NCI-H524 treated with DMSO at 0.1 percent for 48 hours (cell line): ENCODE measurements at regions not wholly inside any gene's neighbourhood (a gene's known extent, or its start where the extent isn't known, plus 50 kb on each side); places are given as distances from the start of the nearest gene placed in this dataset.

Experiments
- DNase-seq: peaks from one replicate; lab custom pipeline; 2025; lab: John Stamatoyannopoulos, UW

GRCh38 chr10:62453274-62453673, 79.1 kb downstream of the ZNF365 start:
- no peak for DNase-seq

- DNase-seq, result no peak
These were observed 80.7 kb downstream of the ZNF365 start for GRCh38 chr10:62454687-62455397.

- no peak for DNase-seq
These were observed 82.5 kb downstream of the ZNF365 start for GRCh38 chr10:62456611-62457101.

GRCh38 chr10:62457196-62457595, 83.0 kb downstream of the ZNF365 start:
- no peak for DNase-seq

GRCh38 chr10:62457598-62457997, 83.4 kb downstream of the ZNF365 start:
- DNase-seq, result no peak

- no peak for DNase-seq
These were observed 84.9 kb downstream of the ZNF365 start for GRCh38 chr10:62459072-62459471.

- no peak for DNase-seq
These were observed 85.3 kb downstream of the ZNF365 start for GRCh38 chr10:62459500-62459899.

- no peak for DNase-seq
These were observed 86.2 kb downstream of the ZNF365 start for GRCh38 chr10:62460393-62460792.

GRCh38 chr10:62461120-62461519, 87.0 kb downstream of the ZNF365 start:
- no peak for DNase-seq

GRCh38 chr10:62462461-62462860, 88.3 kb downstream of the ZNF365 start:
- DNase-seq, result no peak

GRCh38 chr10:62463364-62463763, 89.2 kb downstream of the ZNF365 start:
- DNase-seq, result no peak

GRCh38 chr10:62464308-62464707, 90.1 kb downstream of the ZNF365 start:
- DNase-seq, result no peak

- no peak for DNase-seq
These were observed 92.4 kb downstream of the ZNF365 start for GRCh38 chr10:62466590-62466989.

GRCh38 chr10:62467527-62467926, 93.4 kb downstream of the ZNF365 start:
- DNase-seq, result no peak

- DNase-seq, result no peak
These were observed 97.5 kb downstream of the ZNF365 start for GRCh38 chr10:62471711-62472110.

- no peak for DNase-seq
These were observed 99.1 kb downstream of the ZNF365 start for GRCh38 chr10:62473241-62473640.

GRCh38 chr10:62475551-62475950, 101.4 kb downstream of the ZNF365 start:
- no peak for DNase-seq

GRCh38 chr10:62479523-62479922, 105.4 kb downstream of the ZNF365 start:
- no peak for DNase-seq

- DNase-seq, result no peak
These were observed 106.0 kb downstream of the ZNF365 start for GRCh38 chr10:62480196-62480595.

- DNase-seq, result no peak
These were observed 108.4 kb downstream of the ZNF365 start for GRCh38 chr10:62482581-62482980.

- no peak for DNase-seq
These were observed 117.4 kb downstream of the ZNF365 start for GRCh38 chr10:62491597-62491996.

- DNase-seq, result no peak
These were observed 118.1 kb downstream of the ZNF365 start for GRCh38 chr10:62492012-62492869.

GRCh38 chr10:62492870-62493180, 118.7 kb downstream of the ZNF365 start:
- no peak for DNase-seq
